Panc1 (cell line): ENCODE measurements at regions not wholly inside any gene's neighbourhood (a gene's known extent, or its start where the extent isn't known, plus 50 kb on each side); places are given as distances from the start of the nearest gene placed in this dataset.

ENCODE experiments used
- ATAC-seq: fragments of 200-7000 bp; cut with Tn5 transposase; 2 replicates; pipeline ENCODE4 v1.9.1; 2020; ENCODE audit warnings: mild to moderate bottlenecking, moderate library complexity
- BruUV-seq: library from RNA; stranded (reverse); fragments of 400-500 nt; replicated peaks from 2 replicates; lab custom pipeline; 2021; lab: Mats Ljungman, UMichigan
- CTCF ChIA-PET: fragments of 300-600 bp; sonication (Branson Sonifier 250); formaldehyde crosslinking; loops from one replicate; lab custom pipeline; 2022; ENCODE audit warnings: antibody characterized with exemption; lab: Charles Lee
- POLR2A ChIA-PET: fragments of 300-600 bp; sonication (Branson Sonifier 250); formaldehyde crosslinking; loops from one replicate; lab custom pipeline; 2022; ENCODE audit warnings: antibody characterized with exemption; lab: Charles Lee
- DNase-seq: peaks from one replicate; pipeline ENCODE4 v3.0.0-alpha.2; 2010; ENCODE audit warnings: low read depth, low spot score
- H3K27ac ChIP-seq: 2 replicates; pipeline ENCODE4 v1.5.1; 2011; ENCODE audit warnings: mild to moderate bottlenecking, low read length, inconsistent platforms
- H3K27me3 ChIP-seq: fragments of 200-500 bp; sonication (Bioruptor generic); 2 replicates; pipeline ENCODE4 v1.6.0; 2014; ENCODE audit warnings: low read length, inconsistent platforms; ENCODE audit not compliant: control insufficient read depth, insufficient read depth
- H3K36me3 ChIP-seq: fragments of 200-500 bp; sonication (Bioruptor generic); 2 replicates; pipeline ENCODE4 v1.5.1; 2014; ENCODE audit warnings: inconsistent platforms, mild to moderate bottlenecking, low read length, moderate library complexity; ENCODE audit not compliant: control insufficient read depth, insufficient read depth
- H3K4me1 ChIP-seq: 2 replicates; pipeline ENCODE4 v1.5.1; 2011; ENCODE audit warnings: inconsistent platforms, mild to moderate bottlenecking, low read length, moderate library complexity; ENCODE audit not compliant: control insufficient read depth, insufficient read depth
- H3K4me3 ChIP-seq, 2 experiments: 2 replicates each; pipeline ENCODE4 v1.5.1; 2011 to 2012; ENCODE audit warnings: low read depth in 2 of 2, low read length in 2 of 2, mild to moderate bottlenecking in 2 of 2, inconsistent platforms in 1 of 2, moderate library complexity in 1 of 2
- H3K9me3 ChIP-seq: fragments of 200-500 bp; sonication (Bioruptor generic); 2 replicates; pipeline ENCODE4 v1.5.1; 2014; ENCODE audit warnings: low read depth, mild to moderate bottlenecking, inconsistent platforms, low read length, moderate library complexity; ENCODE audit not compliant: control insufficient read depth, insufficient read depth
- POLR2AphosphoS5 ChIP-seq: IDR thresholded peaks from 2 replicates; pipeline ENCODE4 v1.6.1; 2012; ENCODE audit warnings: mild to moderate bottlenecking, low read depth, low read length, moderate library complexity
- SIN3A ChIP-seq: IDR thresholded peaks from 2 replicates; pipeline ENCODE4 v1.6.1; 2012; ENCODE audit warnings: low read depth, mild to moderate bottlenecking, low read length, moderate library complexity, borderline replicate concordance; ENCODE audit not compliant: insufficient read depth
- TCF7L2 ChIP-seq: IDR thresholded peaks from 2 replicates; pipeline ENCODE4 v1.6.1; 2011; ENCODE audit warnings: mild to moderate bottlenecking, low read depth, low read length, inconsistent platforms
- in situ Hi-C: cut with HindIII; loops from 2 replicates; pipeline ENCODE4 v1.10.0; 2016; ENCODE audit warnings: low sequenced_read_pairs, low pct_unique_long_range_greater_than_20kb
- intact Hi-C: fragments of 100-400 bp; cut with micrococcal nuclease; formaldehyde crosslinking; loops from one replicate; pipeline ENCODE4 v1.10.0; 2022; ENCODE audit not compliant: unreplicated experiment
- TF ChIP-seq, protein P1 (sequence below), 2 experiments: IDR thresholded peaks; 2 replicates each; pipeline ENCODE4 v1.6.1; 2011 to 2012; ENCODE audit warnings: low read depth in 2 of 2, control low read depth in 1 of 2, low read length in 1 of 2, mild to moderate bottlenecking in 1 of 2, moderate library complexity in 1 of 2; ENCODE audit not compliant: insufficient read depth in 1 of 2
- TF ChIP-seq, protein P2 (sequence below): fragments of 450-650 bp; IDR thresholded peaks from 2 replicates; pipeline ENCODE4 v1.5.1; 2017; ENCODE audit warnings: mild to moderate bottlenecking

DNA sequence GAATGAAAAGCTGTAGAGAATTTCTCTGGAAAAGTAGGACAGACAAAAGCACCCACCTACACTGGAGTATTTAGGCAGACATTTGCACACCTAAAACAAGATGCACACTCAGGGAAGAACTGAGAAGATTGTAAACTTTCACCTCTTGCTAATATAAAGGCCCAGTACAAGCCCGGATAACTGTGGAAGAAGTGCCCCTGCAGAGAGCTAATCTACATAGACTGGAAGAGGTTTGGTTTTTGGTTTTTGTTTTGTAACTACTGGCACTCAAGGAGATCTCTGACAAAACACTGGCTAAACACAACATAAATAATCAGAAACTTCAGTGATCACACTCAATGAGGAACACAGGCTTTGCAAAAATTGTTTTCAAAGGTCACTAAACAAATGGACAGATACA is 782.2 kb upstream of the SLC8A1 start:
- ChIA-PET CTCF (no interaction called here), POLR2A (no interaction called here)
- DNase-seq (no peak), ATAC-seq (no peak)
- H3K4me3 ChIP-seq: no peak overlapping the region
- no peak overlapping the region for H3K27ac ChIP-seq
- BruUV-seq: no TSS peak
- TF ChIP-seq TCF7L2 (no peak), POLR2AphosphoS5 (no peak)
- TF ChIP-seq, protein P1, sequence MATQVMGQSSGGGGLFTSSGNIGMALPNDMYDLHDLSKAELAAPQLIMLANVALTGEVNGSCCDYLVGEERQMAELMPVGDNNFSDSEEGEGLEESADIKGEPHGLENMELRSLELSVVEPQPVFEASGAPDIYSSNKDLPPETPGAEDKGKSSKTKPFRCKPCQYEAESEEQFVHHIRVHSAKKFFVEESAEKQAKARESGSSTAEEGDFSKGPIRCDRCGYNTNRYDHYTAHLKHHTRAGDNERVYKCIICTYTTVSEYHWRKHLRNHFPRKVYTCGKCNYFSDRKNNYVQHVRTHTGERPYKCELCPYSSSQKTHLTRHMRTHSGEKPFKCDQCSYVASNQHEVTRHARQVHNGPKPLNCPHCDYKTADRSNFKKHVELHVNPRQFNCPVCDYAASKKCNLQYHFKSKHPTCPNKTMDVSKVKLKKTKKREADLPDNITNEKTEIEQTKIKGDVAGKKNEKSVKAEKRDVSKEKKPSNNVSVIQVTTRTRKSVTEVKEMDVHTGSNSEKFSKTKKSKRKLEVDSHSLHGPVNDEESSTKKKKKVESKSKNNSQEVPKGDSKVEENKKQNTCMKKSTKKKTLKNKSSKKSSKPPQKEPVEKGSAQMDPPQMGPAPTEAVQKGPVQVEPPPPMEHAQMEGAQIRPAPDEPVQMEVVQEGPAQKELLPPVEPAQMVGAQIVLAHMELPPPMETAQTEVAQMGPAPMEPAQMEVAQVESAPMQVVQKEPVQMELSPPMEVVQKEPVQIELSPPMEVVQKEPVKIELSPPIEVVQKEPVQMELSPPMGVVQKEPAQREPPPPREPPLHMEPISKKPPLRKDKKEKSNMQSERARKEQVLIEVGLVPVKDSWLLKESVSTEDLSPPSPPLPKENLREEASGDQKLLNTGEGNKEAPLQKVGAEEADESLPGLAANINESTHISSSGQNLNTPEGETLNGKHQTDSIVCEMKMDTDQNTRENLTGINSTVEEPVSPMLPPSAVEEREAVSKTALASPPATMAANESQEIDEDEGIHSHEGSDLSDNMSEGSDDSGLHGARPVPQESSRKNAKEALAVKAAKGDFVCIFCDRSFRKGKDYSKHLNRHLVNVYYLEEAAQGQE (IDR thresholded peaks at IDR 0.05; ENCODE audit: insufficient read depth in 1 of 2, low read depth in 2 of 2, low read length in 1 of 2): no peak
- H3K36me3 ChIP-seq: no peaks in the 10 kb centered on the region
- no peaks in the 10 kb centered on the region for H3K27me3 ChIP-seq
- intact Hi-C loops (no loop called here), in situ Hi-C loops (no loop called here)
- H3K9me3 ChIP-seq: no peaks in the 10 kb centered on the region
- H3K4me1 ChIP-seq: no peaks in the 10 kb centered on the region

DNA sequence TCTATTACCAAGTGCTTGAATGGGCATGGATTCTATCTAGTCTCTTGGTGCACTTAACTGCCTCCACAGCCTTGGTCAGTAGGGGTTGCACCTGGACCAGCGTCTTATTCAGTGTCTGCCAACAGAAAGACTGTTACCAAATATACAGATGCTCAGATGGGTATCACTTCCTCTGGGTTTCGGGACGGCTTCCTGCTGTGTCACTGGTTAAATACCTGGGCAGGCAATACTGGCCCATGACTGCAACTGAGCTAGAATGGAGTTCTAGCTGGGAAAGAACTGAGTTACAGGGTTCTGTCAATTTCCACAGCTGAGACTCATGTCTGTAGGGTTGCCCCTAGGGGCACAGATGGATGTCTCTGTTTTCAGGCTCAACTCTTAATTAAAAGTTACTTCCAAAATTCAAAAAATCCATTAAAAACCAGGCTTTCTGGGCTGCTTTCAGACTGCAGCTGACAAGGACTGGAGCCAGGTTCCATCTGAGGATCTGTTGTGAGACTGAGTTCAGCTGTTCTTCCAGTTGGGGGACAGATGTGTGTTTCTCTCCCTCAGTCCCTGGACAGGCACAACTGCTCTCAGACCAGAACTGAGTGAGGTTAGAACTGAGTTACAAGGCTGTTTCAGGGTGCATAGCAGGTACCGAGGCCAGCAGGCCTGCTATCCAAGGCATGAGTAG is 789.6 kb upstream of the SLC8A1 start:
- ChIA-PET POLR2A (no interaction called here), CTCF (no interaction called here)
- intact Hi-C loops: no loop called here
- no peaks in the 10 kb centered on the region for H3K36me3 ChIP-seq
- no peaks in the 10 kb centered on the region for H3K4me1 ChIP-seq
- in situ Hi-C loops: no loop called here
- no peaks in the 10 kb centered on the region for H3K9me3 ChIP-seq
- TF ChIP-seq TCF7L2 (no peak), SIN3A (no peak), POLR2AphosphoS5 (no peak)
- TF ChIP-seq, protein P2, sequence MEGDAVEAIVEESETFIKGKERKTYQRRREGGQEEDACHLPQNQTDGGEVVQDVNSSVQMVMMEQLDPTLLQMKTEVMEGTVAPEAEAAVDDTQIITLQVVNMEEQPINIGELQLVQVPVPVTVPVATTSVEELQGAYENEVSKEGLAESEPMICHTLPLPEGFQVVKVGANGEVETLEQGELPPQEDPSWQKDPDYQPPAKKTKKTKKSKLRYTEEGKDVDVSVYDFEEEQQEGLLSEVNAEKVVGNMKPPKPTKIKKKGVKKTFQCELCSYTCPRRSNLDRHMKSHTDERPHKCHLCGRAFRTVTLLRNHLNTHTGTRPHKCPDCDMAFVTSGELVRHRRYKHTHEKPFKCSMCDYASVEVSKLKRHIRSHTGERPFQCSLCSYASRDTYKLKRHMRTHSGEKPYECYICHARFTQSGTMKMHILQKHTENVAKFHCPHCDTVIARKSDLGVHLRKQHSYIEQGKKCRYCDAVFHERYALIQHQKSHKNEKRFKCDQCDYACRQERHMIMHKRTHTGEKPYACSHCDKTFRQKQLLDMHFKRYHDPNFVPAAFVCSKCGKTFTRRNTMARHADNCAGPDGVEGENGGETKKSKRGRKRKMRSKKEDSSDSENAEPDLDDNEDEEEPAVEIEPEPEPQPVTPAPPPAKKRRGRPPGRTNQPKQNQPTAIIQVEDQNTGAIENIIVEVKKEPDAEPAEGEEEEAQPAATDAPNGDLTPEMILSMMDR: no peak
- TF ChIP-seq, protein P1 (IDR thresholded peaks at IDR 0.05; ENCODE audit: insufficient read depth in 1 of 2, low read depth in 2 of 2, low read length in 1 of 2): no peak
- no TSS peak for BruUV-seq
- DNase-seq (no peak), ATAC-seq (no peak)
- no peak overlapping the region for H3K4me3 ChIP-seq
- no peaks in the 10 kb centered on the region for H3K27me3 ChIP-seq
- no peak overlapping the region for H3K27ac ChIP-seq
